ENCODE measurements at regions not wholly inside any gene's neighbourhood (a gene's known extent, or its start where the extent isn't known, plus 50 kb on each side); places are given as distances from the start of the nearest gene placed in this dataset.

- no peak overlapping the region for H3K27ac ChIP-seq (ENCODE audit: control insufficient read depth, insufficient read depth, low read length)
- H3K9me1 ChIP-seq (ENCODE audit: control insufficient read depth, extremely low read depth, insufficient read depth, low read length): no peaks in the 10 kb centered on the region
- no peaks in the 10 kb centered on the region for H3K4me1 ChIP-seq (ENCODE audit: control insufficient read depth, extremely low read depth, insufficient read depth, low read length)
- no peak overlapping the region for H3K4me3 ChIP-seq (ENCODE audit: control insufficient read depth in 2 of 3, extremely low read depth in 1 of 3, insufficient read depth in 2 of 3, low read depth in 1 of 3, low read length in 3 of 3)
- no peak overlapping the region for H3K4me2 ChIP-seq (ENCODE audit: control insufficient read depth, extremely low read depth, insufficient read depth, low read depth, low read length)
- dilution Hi-C loops (cut with MboI; ENCODE audit: extremely low pct_ligation_motif_present, low sequenced_read_pairs): no loop called here
- no peaks in the 10 kb centered on the region for H4K20me1 ChIP-seq (ENCODE audit: control insufficient read depth, extremely low read depth, insufficient read depth, low read length)
- H3K36me3 ChIP-seq (ENCODE audit: control insufficient read depth in 2 of 2, extremely low read depth in 1 of 2, insufficient read depth in 2 of 2, low read length in 2 of 2): no peaks in the 10 kb centered on the region
- no peak overlapping the region for H2AFZ ChIP-seq (ENCODE audit: control insufficient read depth, low read length)
- DNase-seq (ENCODE audit: low read depth, low spot score): no peak
- TF ChIP-seq EZH2 (IDR thresholded peaks at IDR 0.05; ENCODE audit: low read length) (no peak), CTCF (optimal IDR thresholded peaks at IDR 0.05 in 1 of 3, IDR thresholded peaks at IDR 0.05 in 1 of 3, conservative IDR thresholded peaks at IDR 0.05 in 1 of 3; ENCODE audit: extremely low read depth in 1 of 3, insufficient read depth in 2 of 3, low read length in 3 of 3) (no peak)
- H3K9ac ChIP-seq (ENCODE audit: control insufficient read depth, extremely low read depth, insufficient read depth, low read length): no peak overlapping the region
- no peaks in the 10 kb centered on the region for H3K79me2 ChIP-seq (ENCODE audit: control insufficient read depth, insufficient read depth, low read length)
- no peak for FAIRE-seq
- H3K9me3 ChIP-seq (ENCODE audit: control insufficient read depth, low read depth, low read length): no peaks in the 10 kb centered on the region
- peaks cover 9% of the 10 kb centered on the region for H3K27me3 ChIP-seq (ENCODE audit: control insufficient read depth, extremely low read depth, insufficient read depth, low read length)
Measured at GRCh38 chr18:55031164-55031563, 71.9 kb upstream of the CCDC68 start.

GRCh38 chr18:55024564-55024963 lies 65.3 kb upstream of the CCDC68 start:
- TF ChIP-seq EZH2 (IDR thresholded peaks at IDR 0.05; ENCODE audit: low read length) (no peak), CTCF (optimal IDR thresholded peaks at IDR 0.05 in 1 of 3, IDR thresholded peaks at IDR 0.05 in 1 of 3, conservative IDR thresholded peaks at IDR 0.05 in 1 of 3; ENCODE audit: extremely low read depth in 1 of 3, insufficient read depth in 2 of 3, low read length in 3 of 3) (no peak)
- dilution Hi-C loops (cut with MboI; ENCODE audit: extremely low pct_ligation_motif_present, low sequenced_read_pairs): no loop called here
- FAIRE-seq: no peak

More at GRCh38 chr18:55024564-55024963, 65.3 kb upstream of the CCDC68 start:
- H3K4me3 ChIP-seq (ENCODE audit: control insufficient read depth in 2 of 3, extremely low read depth in 1 of 3, insufficient read depth in 2 of 3, low read depth in 1 of 3, low read length in 3 of 3): no peak overlapping the region
- no peaks in the 10 kb centered on the region for H3K9me1 ChIP-seq (ENCODE audit: control insufficient read depth, extremely low read depth, insufficient read depth, low read length)
- no peaks in the 10 kb centered on the region for H3K9me3 ChIP-seq (ENCODE audit: control insufficient read depth, low read depth, low read length)
- H2AFZ ChIP-seq (ENCODE audit: control insufficient read depth, low read length): no peak overlapping the region
- no peak overlapping the region for H3K27ac ChIP-seq (ENCODE audit: control insufficient read depth, insufficient read depth, low read length)
- no peaks in the 10 kb centered on the region for H4K20me1 ChIP-seq (ENCODE audit: control insufficient read depth, extremely low read depth, insufficient read depth, low read length)
- DNase-seq (ENCODE audit: low read depth, low spot score): no peak
- H3K36me3 ChIP-seq (ENCODE audit: control insufficient read depth in 2 of 2, extremely low read depth in 1 of 2, insufficient read depth in 2 of 2, low read length in 2 of 2): no peaks in the 10 kb centered on the region
- peaks cover 3% of the 10 kb centered on the region for H3K27me3 ChIP-seq (ENCODE audit: control insufficient read depth, extremely low read depth, insufficient read depth, low read length)
- H3K4me1 ChIP-seq (ENCODE audit: control insufficient read depth, extremely low read depth, insufficient read depth, low read length): peaks cover 8% of the 10 kb centered on the region
- no peak overlapping the region for H3K9ac ChIP-seq (ENCODE audit: control insufficient read depth, extremely low read depth, insufficient read depth, low read length)
- H3K79me2 ChIP-seq (ENCODE audit: control insufficient read depth, insufficient read depth, low read length): no peaks in the 10 kb centered on the region
- H3K4me2 ChIP-seq (ENCODE audit: control insufficient read depth, extremely low read depth, insufficient read depth, low read depth, low read length): no peak overlapping the region
